Glomerular visceral epithelial cell (primary cell): ENCODE measurements at regions not wholly inside any gene's neighbourhood (a gene's known extent, or its start where the extent isn't known, plus 50 kb on each side); places are given as distances from the start of the nearest gene placed in this dataset.
"Not testable (repeated sequence)": the region's sequence is repeated elsewhere in the genome, so short reads cannot be mapped to it uniquely, and the experiment has no call there.

Experiments
- DNase-seq: peaks from one replicate; pipeline ENCODE4 v3.0.0-alpha.2; 2016; ENCODE audit errors: extremely low spot score

DNA sequence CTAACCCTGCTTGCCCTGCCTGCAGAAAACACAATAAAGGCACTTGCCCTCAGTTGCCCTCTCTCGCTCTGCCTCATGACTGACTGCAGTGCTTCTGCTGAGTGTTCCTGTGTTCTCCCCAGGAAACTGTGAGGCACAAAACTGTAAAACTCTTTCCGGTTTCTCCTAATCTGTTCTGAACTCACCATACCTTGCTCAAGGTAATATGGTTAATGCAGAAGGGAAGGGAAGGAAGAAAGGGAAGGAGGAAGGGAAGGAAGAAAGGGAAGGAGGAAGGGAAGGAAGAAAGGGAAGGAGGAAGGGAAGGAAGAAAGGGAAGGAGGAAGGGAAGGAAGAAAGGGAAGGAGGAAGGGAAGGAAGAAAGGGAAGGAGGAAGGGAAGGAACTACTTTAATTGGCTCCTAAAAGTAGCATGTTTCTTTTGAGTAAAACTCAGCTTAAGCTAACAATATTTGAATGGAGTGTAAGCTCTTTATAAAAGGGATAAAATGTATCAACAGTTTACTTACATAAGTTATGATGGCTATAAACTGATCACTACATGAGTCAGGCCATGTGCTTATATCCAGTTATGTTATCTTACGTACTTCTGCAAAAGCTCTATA is 334.0 kb upstream of the CLEC14A start:
- DNase-seq: no peak

GRCh38 chr14:38583471-38583870 is 327.6 kb upstream of the CLEC14A start:
- no peak for DNase-seq

GRCh38 chr14:38578278-38578681 is 322.4 kb upstream of the CLEC14A start:
- DNase-seq: no peak

DNA sequence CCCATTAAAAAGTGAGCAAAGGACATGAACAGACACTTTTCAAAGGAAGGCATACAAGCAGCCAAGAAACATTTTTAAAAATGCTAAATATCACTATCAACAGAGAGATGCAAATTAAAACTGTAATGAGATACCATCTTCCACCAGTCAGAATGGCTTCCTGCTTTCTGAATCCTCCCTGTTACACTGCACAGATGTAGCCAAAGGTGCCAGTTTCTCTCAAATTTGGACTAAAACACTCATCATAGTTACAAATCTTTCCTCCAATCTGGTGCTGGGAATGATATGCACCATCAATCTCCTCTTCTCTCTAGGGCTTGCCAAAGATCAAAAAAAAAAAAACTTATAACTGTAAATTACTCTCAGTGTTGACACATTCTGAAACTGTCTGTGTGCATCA is 311.8 kb upstream of the CLEC14A start:
- no peak for DNase-seq

- no peak for DNase-seq
Observed at GRCh38 chr14:38561657-38562056, 305.8 kb upstream of the CLEC14A start.

- no peak for DNase-seq
Observed at GRCh38 chr14:38559711-38560110, 303.8 kb upstream of the CLEC14A start.

- not testable (repeated sequence) for DNase-seq
Observed at GRCh38 chr14:38557391-38557790, 301.5 kb upstream of the CLEC14A start.

- no peak for DNase-seq
Observed at GRCh38 chr14:38556252-38556651, 300.4 kb upstream of the CLEC14A start.

- DNase-seq: no peak
Observed at GRCh38 chr14:38554026-38554425, 298.1 kb upstream of the CLEC14A start.

GRCh38 chr14:38553586-38553985 is 297.7 kb upstream of the CLEC14A start:
- peak; percentile 50 for DNase-seq

- no peak for DNase-seq
Observed at GRCh38 chr14:38549564-38549963, 293.7 kb upstream of the CLEC14A start.

DNA sequence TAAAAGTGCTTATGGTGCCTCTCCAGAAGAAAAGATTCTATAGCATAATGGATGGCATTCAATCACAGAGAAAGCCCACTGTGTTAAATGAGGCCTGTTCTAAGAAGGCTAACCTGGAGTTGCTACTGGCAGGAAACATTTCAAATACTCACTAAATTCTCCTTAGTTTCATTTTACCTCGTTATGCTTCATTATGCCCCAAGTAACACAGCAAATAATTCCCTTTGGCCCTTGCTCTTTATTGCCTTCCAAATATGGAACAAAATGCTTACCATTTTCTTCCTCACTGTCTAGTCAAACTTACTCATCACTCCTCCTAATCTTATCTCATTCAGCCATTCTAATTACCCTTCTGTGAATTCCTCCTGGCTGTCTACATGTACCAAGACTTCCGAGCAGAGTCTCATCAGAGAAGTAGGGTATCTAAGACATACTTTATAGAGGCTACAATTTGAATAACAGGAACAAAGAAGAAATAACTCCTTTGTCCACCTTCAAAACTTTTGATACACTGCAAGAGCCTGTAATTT is 292.1 kb upstream of the CLEC14A start:
- no peak for DNase-seq

GRCh38 chr14:38546932-38547551 is 291.1 kb upstream of the CLEC14A start:
- no peak for DNase-seq

- DNase-seq: no peak
Observed at GRCh38 chr14:38544776-38545175, 288.9 kb upstream of the CLEC14A start.

GRCh38 chr14:38543851-38544250 is 288.0 kb upstream of the CLEC14A start:
- DNase-seq: not testable (repeated sequence)

- not testable (repeated sequence) for DNase-seq
Observed at GRCh38 chr14:38538053-38538452, 282.2 kb upstream of the CLEC14A start.

- DNase-seq: no peak
Observed at GRCh38 chr14:38536376-38537038, 280.6 kb upstream of the CLEC14A start.

DNA sequence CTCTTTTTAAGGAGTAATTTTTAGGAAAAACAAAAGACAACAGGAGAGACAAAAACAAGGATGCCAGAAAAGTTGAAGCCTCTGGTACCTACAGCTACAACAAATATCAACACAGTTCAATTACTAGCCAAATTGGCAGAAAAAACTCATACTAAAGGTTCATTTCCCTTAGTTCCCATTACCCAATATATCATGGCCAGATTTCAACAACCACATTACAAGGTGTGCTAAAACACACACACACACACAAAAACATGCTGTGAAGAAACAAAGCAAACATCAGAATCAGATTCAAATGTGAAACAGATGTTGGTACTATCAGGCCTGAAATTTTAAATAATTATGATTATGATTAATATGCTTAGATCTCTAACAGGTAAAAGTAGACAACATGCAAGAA is 272.7 kb upstream of the CLEC14A start:
- no peak for DNase-seq

- no peak for DNase-seq
Observed at GRCh38 chr14:38527502-38527878, 271.6 kb upstream of the CLEC14A start.

DNA sequence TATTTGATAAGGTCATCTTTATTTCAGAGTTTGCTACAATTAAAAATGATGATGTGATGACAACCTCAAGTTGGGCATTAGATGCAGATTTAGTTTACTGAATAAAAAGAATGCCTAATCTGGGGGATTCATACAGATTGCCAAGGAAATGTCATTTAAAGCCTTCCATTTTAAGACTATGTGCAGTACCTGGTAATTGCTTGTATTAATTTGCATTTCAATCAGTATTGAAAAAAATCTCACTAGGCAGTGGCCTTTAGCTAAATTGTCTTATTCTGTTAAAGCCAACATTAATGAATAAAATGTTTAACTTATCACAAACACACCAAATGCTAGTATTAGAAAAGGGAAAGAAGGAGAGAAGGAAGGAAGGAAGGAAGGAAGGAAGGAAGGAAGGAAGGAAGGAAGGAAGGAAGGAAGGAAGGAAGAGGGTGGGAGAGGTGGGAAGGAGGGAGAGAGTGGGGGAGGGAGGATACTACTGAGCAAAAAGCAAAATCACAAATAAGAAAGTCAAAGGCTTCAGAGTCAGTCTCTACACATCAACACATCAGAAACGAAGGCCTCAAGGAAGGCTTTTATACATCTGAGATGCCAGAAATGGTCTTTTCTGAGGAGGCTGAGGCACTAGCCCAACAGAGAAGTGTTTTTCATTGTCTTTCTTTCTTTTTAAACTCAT is 271.1 kb upstream of the CLEC14A start:
- DNase-seq: no peak

DNA sequence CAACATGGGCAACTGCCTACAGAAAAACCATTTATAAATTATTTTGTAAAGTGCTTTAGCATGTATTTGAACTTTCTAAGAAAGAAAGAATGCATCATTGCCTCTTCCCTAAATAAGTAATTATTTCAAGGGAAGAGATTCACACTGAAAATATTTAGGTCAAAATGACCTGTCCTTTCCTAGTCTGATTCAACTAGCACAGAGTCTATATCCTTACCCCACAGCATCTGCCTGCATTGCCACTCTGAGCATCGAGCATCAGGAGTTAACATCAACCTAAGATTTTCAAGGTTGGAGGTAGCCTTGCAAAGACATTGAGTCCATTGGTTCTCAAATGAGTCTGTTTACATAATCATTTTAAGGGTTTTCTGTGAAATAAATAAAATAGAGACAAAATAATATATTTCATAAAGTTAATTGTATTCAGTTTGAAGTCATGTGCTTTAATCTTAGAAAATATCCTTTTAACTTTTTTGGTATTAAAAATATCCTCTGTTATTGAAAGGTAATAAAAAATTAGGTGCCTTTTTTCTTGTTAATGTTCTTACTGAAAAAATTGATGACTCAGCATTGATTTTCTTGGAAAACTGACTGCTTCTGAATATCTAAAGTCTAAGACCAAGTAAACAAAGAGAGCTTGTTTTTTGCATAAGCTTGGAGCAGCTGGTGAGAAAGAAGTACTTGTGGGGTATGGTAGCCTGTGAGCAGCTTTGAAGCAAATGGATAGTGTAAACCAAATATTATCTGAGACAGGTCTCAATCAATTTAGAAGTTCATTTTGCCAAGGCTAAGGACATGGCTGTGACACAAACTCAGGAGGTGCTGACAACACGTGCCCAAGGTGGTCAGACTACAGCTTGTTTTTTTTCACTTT is 269.0 kb upstream of the CLEC14A start:
- no peak for DNase-seq

DNA sequence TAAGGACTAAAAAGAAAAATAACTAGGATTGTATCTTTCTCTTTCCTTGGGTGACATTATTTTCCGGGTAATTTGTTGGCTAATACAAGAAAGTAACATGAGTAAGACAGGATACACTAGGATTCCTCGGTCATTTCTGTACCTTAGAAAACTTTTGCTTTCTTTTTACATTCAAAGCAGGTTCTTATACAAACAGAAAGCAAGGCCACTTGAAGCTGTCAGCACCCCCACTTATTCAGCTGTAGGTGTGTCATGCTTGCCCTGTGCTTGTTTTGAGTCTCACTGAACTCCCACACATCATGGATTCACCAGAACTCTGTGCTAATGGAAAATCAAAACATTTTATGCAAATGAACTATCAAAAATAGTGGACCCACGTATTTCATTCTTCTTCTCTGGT is 266.8 kb upstream of the CLEC14A start:
- no peak for DNase-seq
